GM12878 (cell line): ENCODE measurements at regions not wholly inside any gene's neighbourhood (a gene's known extent, or its start where the extent isn't known, plus 50 kb on each side); places are given as distances from the start of the nearest gene placed in this dataset.

Source experiments
- ATAC-seq: fragments of 200-7000 bp; cut with Tn5 transposase; 3 replicates; pipeline ENCODE4 v1.9.1; 2020; ENCODE audit warnings: mild to moderate bottlenecking, moderate library complexity
- BruUV-seq: library from RNA; stranded (reverse); fragments of 400-500 nt; replicated peaks from 2 replicates; lab custom pipeline; 2021; lab: Mats Ljungman, UMichigan
- CTCF ChIA-PET: fragments of 300-600 bp; sonication (Branson Sonifier 250); formaldehyde crosslinking; extraction: SDS; loops from one replicate; lab custom pipeline; 2021; ENCODE audit warnings: inconsistent platforms; lab: Yijun Ruan, JAX
- POLR2A ChIA-PET: fragments of 350-600 bp; formaldehyde crosslinking; extraction: SDS; loops from one replicate; lab custom pipeline; 2021; ENCODE audit warnings: inconsistent platforms; lab: Charles Lee
- RAD21 ChIA-PET: fragments of 300-600 bp; sonication (Branson Sonifier 250); formaldehyde crosslinking; loops from one replicate; lab custom pipeline; 2023; ENCODE audit warnings: antibody characterized with exemption; ENCODE audit not compliant: unreplicated experiment; lab: Charles Lee
- SMC1A ChIA-PET: fragments of 300-600 bp; sonication (Branson Sonifier 250); formaldehyde crosslinking; loops from one replicate; lab custom pipeline; 2023; ENCODE audit not compliant: unreplicated experiment, uncharacterized antibody; lab: Charles Lee
- DNase-seq: peaks from one replicate; pipeline ENCODE4 v3.0.0-alpha.2; 2011; ENCODE audit warnings: low read depth, low spot score
- FAIRE-seq: peaks from 3 replicates; lab custom pipeline; 2011; peaks lifted over from hg19 to GRCh38; lab: Jason Lieb, UNC
- H2AFZ ChIP-seq: 2 replicates; pipeline ENCODE4 v1.6.0; 2011; ENCODE audit warnings: low read depth, low read length, control low read depth; ENCODE audit not compliant: control insufficient read depth
- H3K27ac ChIP-seq: 2 replicates; pipeline ENCODE4 v1.5.1; 2011; ENCODE audit warnings: control low read depth; ENCODE audit not compliant: control insufficient read depth, insufficient read depth
- H3K27me3 ChIP-seq, 2 experiments: replicated peaks in 1 of 2; 2 replicates each; pipeline versions ENCODE4 v1.6.0 to v1.6.1; 2011; ENCODE audit warnings: low read length in 1 of 2; ENCODE audit not compliant: control insufficient read depth in 2 of 2, insufficient read depth in 2 of 2
- H3K36me3 ChIP-seq, 2 experiments: 2 replicates each; pipeline ENCODE4 v1.5.1; 2011; ENCODE audit warnings: low read length in 1 of 2; ENCODE audit not compliant: control insufficient read depth in 2 of 2, insufficient read depth in 2 of 2
- H3K4me1 ChIP-seq: 2 replicates; pipeline ENCODE4 v1.6.1; 2011; ENCODE audit warnings: mild to moderate bottlenecking, low read length, moderate library complexity, mixed read lengths; ENCODE audit not compliant: control insufficient read depth, insufficient read depth
- H3K4me2 ChIP-seq: 2 replicates; pipeline ENCODE4 v1.6.0; 2011; ENCODE audit warnings: control low read depth; ENCODE audit not compliant: control insufficient read depth, insufficient read depth
- H3K4me3 ChIP-seq: fragments of 200-600 bp; sonication (generic); 2 replicates; pipeline ENCODE4 v1.5.1; 2016
- H3K79me2 ChIP-seq: 2 replicates; pipeline ENCODE4 v1.6.0; 2011; ENCODE audit warnings: low read length; ENCODE audit not compliant: control insufficient read depth, insufficient read depth
- H3K9ac ChIP-seq: 2 replicates; pipeline ENCODE4 v1.8.0; 2011; ENCODE audit warnings: low read length, control low read depth, mixed read lengths; ENCODE audit not compliant: control insufficient read depth, insufficient read depth
- H3K9me3 ChIP-seq: replicated peaks from 3 replicates; pipeline ENCODE4 v1.5.1; 2011; ENCODE audit warnings: mild to moderate bottlenecking, low read length; ENCODE audit not compliant: control insufficient read depth, insufficient read depth
- H4K20me1 ChIP-seq: 2 replicates; pipeline ENCODE4 v1.6.0; 2011; ENCODE audit not compliant: control insufficient read depth, insufficient read depth
- BACH1 ChIP-seq: fragments of 450-650 bp; IDR thresholded peaks from 2 replicates; pipeline ENCODE4 v1.6.1; 2017; ENCODE audit warnings: mild to moderate bottlenecking, borderline replicate concordance
- BCL11A ChIP-seq: IDR thresholded peaks from 2 replicates; pipeline ENCODE4 v1.6.1; 2011; ENCODE audit warnings: low read depth, low read length
- BCLAF1 ChIP-seq: fragments of 450-650 bp; IDR thresholded peaks from 2 replicates; pipeline ENCODE4 v1.6.1; 2017; ENCODE audit warnings: antibody characterized with exemption, mild to moderate bottlenecking, moderate library complexity
- CBFB ChIP-seq: IDR thresholded peaks from 2 replicates; pipeline ENCODE4 v1.6.1; 2016; ENCODE audit warnings: antibody characterized with exemption, low read depth
- EGR1 ChIP-seq, 2 experiments: IDR thresholded peaks; 1 replicate in 1 of 2; 2 replicates in 1 of 2; pipeline ENCODE4 v1.6.1; 2011 to 2012; ENCODE audit warnings: low read depth in 2 of 2, low read length in 2 of 2, borderline replicate concordance in 1 of 2, mild to moderate bottlenecking in 1 of 2, moderate library complexity in 1 of 2
- GATAD2B ChIP-seq: fragments of 450-650 bp; conservative IDR thresholded peaks from 2 replicates; pipeline ENCODE4 v1.6.1; 2017; ENCODE audit warnings: low read depth, mild to moderate bottlenecking, moderate library complexity
- MTA3 ChIP-seq: IDR thresholded peaks from 2 replicates; pipeline ENCODE4 v1.6.1; 2012; ENCODE audit warnings: low read length, inconsistent platforms, borderline replicate concordance
- PAX5 ChIP-seq: IDR thresholded peaks from 2 replicates; pipeline ENCODE4 v1.6.1; 2011; ENCODE audit warnings: low read depth, low read length, borderline replicate concordance
- PAX8 ChIP-seq: fragments of 450-650 bp; IDR thresholded peaks from 2 replicates; pipeline ENCODE4 v1.6.1; 2017; ENCODE audit warnings: mild to moderate bottlenecking, moderate library complexity
- PKNOX1 ChIP-seq: fragments of 450-650 bp; IDR thresholded peaks from 2 replicates; pipeline ENCODE4 v1.6.1; 2016; ENCODE audit warnings: mild to moderate bottlenecking
- POLR2A ChIP-seq: IDR thresholded peaks from 2 replicates; pipeline ENCODE4 v1.6.1; 2011; ENCODE audit warnings: low read depth, mild to moderate bottlenecking, low read length
- RBBP5 ChIP-seq: fragments of 200-600 bp; sonication (generic); conservative IDR thresholded peaks from 2 replicates; pipeline ENCODE4 v1.6.1; 2016
- RELA ChIP-seq: fragments of 450-650 bp; IDR thresholded peaks from 2 replicates; pipeline ENCODE4 v1.8.0; 2014; ENCODE audit warnings: borderline replicate concordance; ENCODE audit not compliant: partially characterized antibody
- RELB ChIP-seq: fragments of 450-650 bp; IDR thresholded peaks from 2 replicates; pipeline ENCODE4 v1.6.1; 2017; ENCODE audit warnings: low read depth, mild to moderate bottlenecking, moderate library complexity
- SMARCA5 ChIP-seq: fragments of 450-650 bp; IDR thresholded peaks from 2 replicates; pipeline ENCODE4 v1.6.1; 2017; ENCODE audit warnings: mild to moderate bottlenecking
- SREBF1 ChIP-seq: IDR thresholded peaks from 2 replicates; pipeline ENCODE4 v1.6.1; 2012; ENCODE audit warnings: mild to moderate bottlenecking, low read length
- STAT1 ChIP-seq: fragments of 450-650 bp; conservative IDR thresholded peaks from 2 replicates; pipeline ENCODE4 v1.6.1; 2014; ENCODE audit warnings: antibody characterized with exemption, mild to moderate bottlenecking
- TBL1XR1 ChIP-seq: IDR thresholded peaks from 2 replicates; pipeline ENCODE4 v1.6.1; 2012; ENCODE audit warnings: low read depth, low read length, improper control_type of control experiment
- WGBS: methylation state at CpG from one replicate; pipeline ENCODE4 v1.1.6; 2016; ENCODE audit warnings: low lambda C conversion rate; ENCODE audit not compliant: insufficient replicate concordance, insufficient coverage; ENCODE audit errors: missing lambda C conversion rate; 5-methylcytosine and 5-hydroxymethylcytosine counted together
- in situ Hi-C: fragments of 300-500 bp; cut with MboI; formaldehyde crosslinking; loops from 9 replicates; pipeline ENCODE4 v1.14.3; 2018; ENCODE audit warnings: mixed read lengths
- intact Hi-C: fragments of 100-400 bp; cut with micrococcal nuclease; formaldehyde crosslinking; loops from one replicate; pipeline ENCODE4 v1.14.2; 2022; ENCODE audit not compliant: unreplicated experiment

GRCh38 chr11:121761186-121761585, 308.4 kb upstream of the SORL1-AS1 start:
- Histone ChIP-seq H3K4me3 (no peak overlapping the region), H3K79me2 (no peaks in the 10 kb centered on the region), H3K4me2 (no peak overlapping the region), H3K4me1 (peaks cover 14% of the 10 kb centered on the region), H3K27ac (no peak overlapping the region), H3K9ac (no peak overlapping the region), H3K9me3 (no peaks in the 10 kb centered on the region), H3K27me3 (no peaks in the 10 kb centered on the region; a peak in 1 of 4 replicates), H2AFZ (no peak overlapping the region), H3K36me3 (no peaks in the 10 kb centered on the region)
- FAIRE-seq (no peak), ATAC-seq (no peak), DNase-seq (no peak)
- in situ Hi-C loops (no loop called here), intact Hi-C loops (no loop called here)
- ChIA-PET CTCF (no interaction called here), RAD21 (no interaction called here), SMC1A (interaction anchor here (0.8 to 1.6 kb wide), 2 partner anchors 11 to 12 kb away, joined by 3 read pairs; no protein-coding TSS in a partner anchor), POLR2A (no interaction called here)
- no TSS peak for BruUV-seq
- 0% methylated on average over 2 of the region's 2 CpGs for WGBS
- TF ChIP-seq PAX5: no peak
- TF ChIP-seq MTA3: no peak
- TF ChIP-seq GATAD2B: no peak
- TF ChIP-seq PAX8: no peak
- no peak for TF ChIP-seq RELB
- TF ChIP-seq SMARCA5: no peak
- no peak for TF ChIP-seq RELA
- no peak for TF ChIP-seq BCLAF1
- no peak for TF ChIP-seq PKNOX1
- no peak for TF ChIP-seq BACH1
- TF ChIP-seq SREBF1: no peak
- no peak for TF ChIP-seq TBL1XR1
- TF ChIP-seq RBBP5: no peak
- no peak for TF ChIP-seq STAT1
- no peak for TF ChIP-seq POLR2A
- no peak for TF ChIP-seq CBFB
- no peak for TF ChIP-seq EGR1 (IDR thresholded peaks at IDR 0.05; ENCODE audit: borderline replicate concordance in 1 of 2, low read depth in 2 of 2, low read length in 2 of 2)
- TF ChIP-seq BCL11A: no peak
- TF ChIP-seq, all 136 proteins: peak for 0
- no peaks in the 10 kb centered on the region for H4K20me1 ChIP-seq
